Gastrocnemius medialis (tissue), 4 donors: ENCODE measurements at regions not wholly inside any gene's neighbourhood (a gene's known extent, or its start where the extent isn't known, plus 50 kb on each side); places are given as distances from the start of the nearest gene placed in this dataset.
A peak's percentile ranks its signal among the peaks of the same experiment; 100 is the strongest.

Source experiments
- ATAC-seq, 2 donors: fragments of 150-250 bp; one replicate each; pipeline ENCODE4 v1.9.1; 2016
- DNase-seq, 2 donors: peaks; one replicate each; pipeline ENCODE4 v3.0.0-alpha.2; 2019
- H3K27ac ChIP-seq, 4 donors: fragments of 200-600 bp; sonication (generic); 1 replicate in 1 of 4; 2 replicates in 3 of 4; pipeline ENCODE4 v1.5.1; 2016 to 2018; ENCODE audit warnings: mild to moderate bottlenecking in 2 of 4, moderate library complexity in 1 of 4
- H3K27me3 ChIP-seq, 3 donors: fragments of 200-600 bp; sonication (generic) in 2 of 3; 1 replicate in 1 of 3; 2 replicates in 2 of 3; pipeline versions ENCODE4 v1.5.1 to v1.6.0; 2016 to 2019; ENCODE audit warnings: mild to moderate bottlenecking in 1 of 3, moderate library complexity in 1 of 3
- H3K36me3 ChIP-seq, 2 donors: fragments of 200-600 bp; sonication (generic) in 1 of 2; one replicate each; pipeline ENCODE4 v1.5.1; 2017 to 2018
- H3K4me1 ChIP-seq, 2 donors: fragments of 200-600 bp; sonication (generic) in 1 of 2; one replicate each; pipeline ENCODE4 v1.5.1; 2016 to 2017; ENCODE audit warnings: mild to moderate bottlenecking in 2 of 2
- H3K4me3 ChIP-seq, 4 donors: fragments of 200-600 bp; sonication (generic) in 3 of 4; 1 replicate in 1 of 4; 2 replicates in 3 of 4; pipeline ENCODE4 v1.5.1; 2016 to 2019; ENCODE audit warnings: mild to moderate bottlenecking in 2 of 4
- H3K9me3 ChIP-seq, 3 donors: fragments of 200-600 bp; sonication (generic) in 2 of 3; 1 replicate in 1 of 3; 2 replicates in 2 of 3; pipeline ENCODE4 v1.5.1; 2016 to 2019
- POLR2A ChIP-seq, 2 donors: fragments of 450-650 bp; IDR thresholded peaks; one replicate each; pipeline ENCODE4 v1.6.1; 2017; ENCODE audit warnings: antibody characterized with exemption in 2 of 2, mild to moderate bottlenecking in 2 of 2, moderate library complexity in 2 of 2
- in situ Hi-C, 4 donors: fragments of 200-750 bp; cut with MboI; loops; one replicate each; pipeline versions ENCODE4 v1.15.0 to v1.8.0; 2017; ENCODE audit warnings: low sequenced_read_pairs in 4 of 4
- intact Hi-C: fragments of 100-400 bp; cut with DNase I; formaldehyde crosslinking; loops from one replicate; pipeline ENCODE4 v1.15.1; 2023; ENCODE audit warnings: low total_unique reads
- TF ChIP-seq, protein P1 (sequence below), 5 experiments: fragments of 450-650 bp in 3 of 5; fragments of 200-600 bp in 2 of 5; sonication (generic) in 2 of 5; IDR thresholded peaks in 4 of 5; conservative IDR thresholded peaks in 1 of 5; 1 replicate in 4 of 5; 2 replicates in 1 of 5; pipeline ENCODE4 v1.5.1; 2016 to 2019; ENCODE audit warnings: antibody characterized with exemption in 5 of 5, mild to moderate bottlenecking in 3 of 5, moderate library complexity in 3 of 5

DNA sequence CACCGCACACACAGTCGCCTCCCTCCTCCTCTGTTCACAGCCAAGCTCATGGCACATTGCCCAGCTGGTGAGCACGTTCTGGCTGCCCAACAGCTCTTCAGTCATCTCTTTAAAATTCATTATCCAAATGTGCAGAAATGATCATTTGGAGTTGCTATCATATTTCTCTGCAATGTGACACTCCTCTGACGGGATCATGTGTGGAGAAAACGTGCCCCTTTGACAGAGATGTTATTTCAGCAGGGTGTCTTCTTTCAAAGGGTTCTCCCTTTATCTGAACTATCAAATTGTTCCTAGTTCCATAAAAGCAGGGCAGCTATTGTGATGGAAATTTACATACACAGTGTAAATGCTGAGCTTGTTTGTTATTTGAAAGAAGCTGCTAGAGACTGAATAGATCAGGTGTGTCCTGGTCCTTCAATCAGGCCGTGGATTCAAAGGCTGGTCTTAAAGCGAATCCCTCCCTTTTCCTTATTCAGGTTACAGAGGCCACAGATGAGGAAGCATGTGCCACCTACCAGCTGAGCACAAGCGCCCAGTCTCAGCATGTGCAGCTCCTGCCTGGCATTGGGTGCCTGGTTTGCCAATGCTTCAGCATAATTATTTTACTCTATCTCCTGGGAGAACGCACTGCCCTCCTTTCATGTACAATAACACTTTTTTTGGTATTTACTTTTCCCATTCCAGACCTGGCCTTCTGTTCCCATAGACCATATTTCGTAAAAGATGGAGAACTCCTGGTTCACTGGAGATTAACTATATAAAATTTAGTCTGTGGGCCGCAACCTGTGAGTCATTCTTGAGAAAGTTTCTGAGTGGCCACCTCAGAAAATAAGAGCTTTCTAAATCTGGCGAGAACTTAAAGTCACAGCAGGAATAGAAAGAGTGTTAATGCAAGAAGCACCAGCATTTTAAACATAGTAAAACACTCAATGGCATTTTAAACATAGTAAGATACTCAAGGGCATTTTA lies 433.7 kb downstream of the ENC1 start:
- DNase-seq (peak; percentile 24 to 33), ATAC-seq (peak; percentile 41 to 77)
- H3K4me3 ChIP-seq: no peak overlapping the region
- TF ChIP-seq, protein P1, sequence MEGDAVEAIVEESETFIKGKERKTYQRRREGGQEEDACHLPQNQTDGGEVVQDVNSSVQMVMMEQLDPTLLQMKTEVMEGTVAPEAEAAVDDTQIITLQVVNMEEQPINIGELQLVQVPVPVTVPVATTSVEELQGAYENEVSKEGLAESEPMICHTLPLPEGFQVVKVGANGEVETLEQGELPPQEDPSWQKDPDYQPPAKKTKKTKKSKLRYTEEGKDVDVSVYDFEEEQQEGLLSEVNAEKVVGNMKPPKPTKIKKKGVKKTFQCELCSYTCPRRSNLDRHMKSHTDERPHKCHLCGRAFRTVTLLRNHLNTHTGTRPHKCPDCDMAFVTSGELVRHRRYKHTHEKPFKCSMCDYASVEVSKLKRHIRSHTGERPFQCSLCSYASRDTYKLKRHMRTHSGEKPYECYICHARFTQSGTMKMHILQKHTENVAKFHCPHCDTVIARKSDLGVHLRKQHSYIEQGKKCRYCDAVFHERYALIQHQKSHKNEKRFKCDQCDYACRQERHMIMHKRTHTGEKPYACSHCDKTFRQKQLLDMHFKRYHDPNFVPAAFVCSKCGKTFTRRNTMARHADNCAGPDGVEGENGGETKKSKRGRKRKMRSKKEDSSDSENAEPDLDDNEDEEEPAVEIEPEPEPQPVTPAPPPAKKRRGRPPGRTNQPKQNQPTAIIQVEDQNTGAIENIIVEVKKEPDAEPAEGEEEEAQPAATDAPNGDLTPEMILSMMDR (IDR thresholded peaks at IDR 0.05 in 4 of 5, conservative IDR thresholded peaks at IDR 0.05 in 1 of 5): no peak
- TF ChIP-seq POLR2A (IDR thresholded peaks at IDR 0.05): no peak
- H3K4me1 ChIP-seq: peaks cover 11 to 21% of the 10 kb centered on the region in 2 donors
- intact Hi-C loops (loop anchor here (10.0 kb wide), 1 partner anchor 438 kb away; the partner anchor contains the start of gene ENC1), in situ Hi-C loops (loop anchor here in 2 of 4 donors (25.0 kb wide), 1 partner anchor 430 kb away; the partner anchor contains the start of gene ENC1 (in 2 of the 2))
- no peaks in the 10 kb centered on the region for H3K9me3 ChIP-seq
- no peaks in the 10 kb centered on the region for H3K27me3 ChIP-seq
- H3K27ac ChIP-seq: peak overlapping the region in 1 of 4 donors; percentile 5
- no peaks in the 10 kb centered on the region for H3K36me3 ChIP-seq

DNA sequence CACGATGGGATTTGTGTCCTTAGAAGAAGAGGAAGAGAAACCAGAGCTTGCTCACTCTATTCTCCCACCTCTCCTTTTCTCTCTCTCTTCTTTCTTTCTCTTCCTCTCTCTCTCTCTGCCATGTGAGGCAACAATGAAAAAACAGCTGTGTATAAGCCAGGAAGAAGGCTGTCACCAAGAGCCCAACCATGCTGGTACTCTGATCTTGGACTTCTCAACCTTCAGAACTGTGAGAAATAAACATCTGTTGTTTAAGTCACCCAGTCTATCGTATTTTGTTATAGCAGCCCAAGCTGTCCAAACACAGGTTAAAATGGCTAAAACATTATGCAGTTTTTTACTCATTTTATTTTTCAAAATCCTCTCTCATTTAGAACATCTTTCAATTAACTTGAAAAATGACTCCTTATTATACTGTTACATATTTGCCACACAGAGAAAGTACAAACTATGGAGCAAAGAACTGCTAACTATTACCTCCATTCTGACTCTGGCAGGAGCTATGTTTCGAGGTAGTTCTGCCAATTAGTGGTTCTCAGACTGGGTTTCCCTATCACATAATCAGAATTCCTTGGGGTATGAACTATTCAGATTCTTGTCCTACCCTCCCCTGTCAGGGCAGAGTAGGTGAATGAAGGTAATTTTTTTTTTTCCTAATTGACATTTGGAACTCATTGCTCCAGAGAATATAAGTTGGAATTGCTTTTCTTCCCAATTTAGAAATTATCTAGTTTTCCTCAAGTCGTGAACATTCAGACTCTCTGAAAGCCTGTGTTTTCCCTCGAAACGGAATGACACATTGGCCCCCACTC lies 434.6 kb downstream of the ENC1 start:
- H3K4me3 ChIP-seq: no peak overlapping the region
- peaks cover 20 to 30% of the 10 kb centered on the region in 2 donors for H3K4me1 ChIP-seq
- intact Hi-C loops (loop anchor here (10.0 kb wide), 1 partner anchor 439 kb away; the partner anchor contains the start of gene ENC1), in situ Hi-C loops (loop anchor here in 2 of 4 donors (25.0 kb wide), 1 partner anchor 431 kb away; the partner anchor contains the start of gene ENC1 (in 2 of the 2))
- ATAC-seq (no peak), DNase-seq (no peak)
- no peaks in the 10 kb centered on the region for H3K9me3 ChIP-seq
- no peaks in the 10 kb centered on the region for H3K27me3 ChIP-seq
- TF ChIP-seq POLR2A (IDR thresholded peaks at IDR 0.05): no peak
- TF ChIP-seq, protein P1 (IDR thresholded peaks at IDR 0.05 in 4 of 5, conservative IDR thresholded peaks at IDR 0.05 in 1 of 5): no peak
- no peak overlapping the region for H3K27ac ChIP-seq
- H3K36me3 ChIP-seq: no peaks in the 10 kb centered on the region

DNA sequence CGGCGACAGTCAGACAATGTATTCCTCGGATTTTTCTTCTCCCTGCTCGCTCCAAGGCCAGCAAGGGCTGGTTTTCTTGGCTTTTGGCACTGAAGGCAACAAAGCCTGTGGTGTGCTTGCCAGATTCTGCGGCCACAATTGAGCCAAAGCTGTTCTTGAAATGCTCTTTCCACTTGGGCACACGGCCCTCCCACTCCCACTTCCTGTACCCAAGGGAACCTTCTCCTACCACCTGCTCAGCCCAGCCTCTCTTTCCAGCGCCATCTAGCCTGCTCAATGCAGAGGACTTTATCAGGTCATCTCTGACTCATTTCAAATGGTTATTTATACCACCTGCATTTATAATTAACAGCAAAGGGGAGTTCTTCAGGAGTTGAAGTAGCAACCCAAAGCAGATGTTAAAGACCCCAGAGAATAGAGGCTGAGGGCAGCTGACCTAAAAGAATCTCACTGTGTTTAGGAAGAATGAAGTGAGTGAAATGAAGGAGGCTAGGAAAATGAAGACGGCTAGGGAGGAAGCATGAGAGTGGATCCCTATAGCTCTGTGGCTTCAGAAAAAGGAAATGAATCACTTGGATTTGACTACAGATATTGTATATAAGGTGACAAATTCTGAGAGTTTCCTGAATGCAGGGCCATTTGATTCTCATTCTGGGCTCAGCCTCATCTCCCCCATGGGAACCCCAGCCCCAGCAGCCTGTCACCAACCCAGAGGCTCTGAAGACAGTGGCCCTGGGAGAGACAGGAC lies 439.0 kb downstream of the ENC1 start:
- Histone ChIP-seq H3K4me1 (peaks cover 22 to 28% of the 10 kb centered on the region in 2 donors), H3K9me3 (no peaks in the 10 kb centered on the region), H3K27me3 (no peaks in the 10 kb centered on the region), H3K4me3 (peak overlapping the region in 1 of 4 donors; percentile 3), H3K27ac (peak overlapping the region in 1 of 4 donors; percentile 38), H3K36me3 (no peaks in the 10 kb centered on the region)
- DNase-seq (peak; percentile 18 to 43), ATAC-seq (peak; percentile 85 to 87)
- TF ChIP-seq POLR2A (IDR thresholded peaks at IDR 0.05): no peak
- TF ChIP-seq, protein P1 (IDR thresholded peaks at IDR 0.05 in 4 of 5, conservative IDR thresholded peaks at IDR 0.05 in 1 of 5): no peak
- in situ Hi-C loops (loop anchor here in 2 of 4 donors (25.0 kb wide), 1 partner anchor 436 kb away; the partner anchor contains the start of gene ENC1 (in 2 of the 2)), intact Hi-C loops (loop anchor here (10.0 kb wide), 1 partner anchor 443 kb away; the partner anchor contains the start of gene ENC1)

DNA sequence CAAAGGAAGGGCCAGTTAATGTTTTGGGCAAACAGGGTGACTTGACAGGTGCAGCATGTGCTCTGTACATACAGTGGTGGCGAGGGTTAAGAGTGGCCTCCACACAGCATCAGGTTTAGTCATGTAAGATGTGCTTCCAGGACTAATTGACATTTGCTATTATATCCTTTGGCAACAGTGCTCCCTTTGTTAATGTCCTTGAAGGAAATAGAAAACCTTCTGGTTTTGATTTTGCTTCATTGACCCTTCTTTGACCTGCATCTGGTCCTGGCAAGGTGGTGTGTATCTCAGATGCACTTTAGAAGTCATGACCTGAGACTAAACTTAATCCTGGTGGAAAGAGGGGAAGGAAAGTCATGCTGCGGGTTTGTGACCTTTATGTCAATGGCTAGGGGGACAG lies 440.0 kb downstream of the ENC1 start:
- H3K4me3 ChIP-seq: no peak overlapping the region
- peak overlapping the region in 1 of 4 donors; percentile 38 for H3K27ac ChIP-seq
- ATAC-seq (no peak), DNase-seq (no peak)
- intact Hi-C loops: loop anchor here (10.0 kb wide), 1 partner anchor 444 kb away; the partner anchor contains the start of gene ENC1
- H3K4me1 ChIP-seq: peaks cover 14 to 20% of the 10 kb centered on the region in 2 donors
- no peaks in the 10 kb centered on the region for H3K27me3 ChIP-seq
- H3K36me3 ChIP-seq: no peaks in the 10 kb centered on the region
- in situ Hi-C loops: loop anchor here in 2 of 4 donors (25.0 kb wide), 1 partner anchor 437 kb away; the partner anchor contains the start of gene ENC1 (in 2 of the 2)
- TF ChIP-seq, protein P1 (IDR thresholded peaks at IDR 0.05 in 4 of 5, conservative IDR thresholded peaks at IDR 0.05 in 1 of 5): no peak
- TF ChIP-seq POLR2A (IDR thresholded peaks at IDR 0.05): no peak
- no peaks in the 10 kb centered on the region for H3K9me3 ChIP-seq
